Heart left ventricle (tissue), 16 donors: ENCODE measurements at regions not wholly inside any gene's neighbourhood (a gene's known extent, or its start where the extent isn't known, plus 50 kb on each side); places are given as distances from the start of the nearest gene placed in this dataset.
"Not testable (repeated sequence)": the region's sequence is repeated elsewhere in the genome, so short reads cannot be mapped to it uniquely, and the experiment has no call there.

ENCODE experiments used
- ATAC-seq, 4 donors: fragments of 200-7000 bp; cut with Tn5 transposase; one replicate each; pipeline ENCODE4 v1.9.1; 2020 to 2022; ENCODE audit warnings: moderate library complexity in 4 of 4, mild to moderate bottlenecking in 3 of 4, moderate number of reproducible peaks in 1 of 4
- DNase-seq, 5 donors: peaks; one replicate each; pipeline ENCODE4 v3.0.0-alpha.2; 2020
- H3K27ac ChIP-seq, 12 donors: fragments of 200-600 bp; sonication (generic) in 4 of 12; one replicate each; pipeline versions ENCODE4 v1.5.0 to v1.8.0; 2016 to 2022; ENCODE audit warnings: mild to moderate bottlenecking in 2 of 12
- H3K27me3 ChIP-seq, 9 donors: fragments of 200-600 bp; sonication (generic) in 2 of 9; one replicate each; pipeline versions ENCODE4 v1.5.1 to v1.8.0; 2016 to 2022; ENCODE audit warnings: mild to moderate bottlenecking in 3 of 9
- H3K36me3 ChIP-seq, 9 donors: fragments of 200-600 bp; sonication (generic) in 2 of 9; one replicate each; pipeline versions ENCODE4 v1.5.0 to v1.8.0; 2018 to 2022; ENCODE audit warnings: mild to moderate bottlenecking in 2 of 9
- H3K4me1 ChIP-seq, 12 donors: fragments of 200-600 bp; sonication (generic) in 4 of 12; one replicate each; pipeline versions ENCODE4 v1.5.0 to v1.8.0; 2016 to 2022; ENCODE audit warnings: mild to moderate bottlenecking in 3 of 12
- H3K4me3 ChIP-seq, 12 donors: fragments of 200-600 bp; sonication (generic) in 4 of 12; one replicate each; pipeline versions ENCODE4 v1.5.0 to v1.8.0; 2017 to 2022; ENCODE audit warnings: mild to moderate bottlenecking in 9 of 12, moderate library complexity in 4 of 12
- H3K9me3 ChIP-seq, 12 donors: fragments of 200-600 bp; sonication (generic) in 4 of 12; one replicate each; pipeline versions ENCODE4 v1.5.0 to v1.8.0; 2016 to 2022; ENCODE audit warnings: mild to moderate bottlenecking in 1 of 12
- POLR2A ChIP-seq, 2 donors: fragments of 450-650 bp; IDR thresholded peaks; one replicate each; pipeline ENCODE4 v1.6.1; 2017; ENCODE audit warnings: antibody characterized with exemption in 2 of 2, mild to moderate bottlenecking in 2 of 2, moderate library complexity in 2 of 2
- WGBS, 4 donors: extraction: QIAGEN DNeasy Blood & Tissue Kit in 2 of 4; methylation state at CpG; one replicate each; pipeline versions ENCODE4 v1.1.5 to v1.1.7; 2013 to 2018; 5-methylcytosine and 5-hydroxymethylcytosine counted together
- intact Hi-C, 10 donors: fragments of 100-400 bp; cut with DNase I; formaldehyde crosslinking; loops; one replicate each; pipeline versions ENCODE4 v1.11.1 to v1.14.2; 2022
- TF ChIP-seq, protein P1 (sequence below), 12 donors: fragments of 200-600 bp; sonication (generic) in 4 of 12; IDR thresholded peaks; one replicate each; pipeline versions ENCODE4 v1.5.0 to v1.8.0; 2018 to 2022; ENCODE audit warnings: antibody characterized with exemption in 12 of 12, mild to moderate bottlenecking in 5 of 12
- donor health status: ischemic (EF 13 %, LVEDD 7.1; RV severe dilation, severe dysfunction).
- donor health status: healthy with polysubstance abuse.
- donor health status: DM: no; HTN: yes; CAD: no.
- donor health status: DM: no; HTN: no; CAD: no.
- donor health status: ischemic (EF 25% LVEDD 6.9; RV normal size, moderate dysfunction).
- donor health status: ischemic (EF 25% LVEDD 5.7; RV mildly dilated, moderate dysfunction).
- donor health status: healthy.
- donor health status: DM: yes; HTN: yes; CAD: no.
- donor health status: ischemic (EF 35%, LVEDD 5.7; RV mildly dilated, moderate dysfunction).
- donor health status: nonischemic (EF 11% LVEDD 7.7; RV severe dilation, severe dysfunction).
- donor health status: DM: yes; HTN: yes; CAD: no.
- donor health status: PGD.
- donor health status: ischemic (EF 29% LVEDD 5.4; RV normal size, mild dysfunction).
- donor health status: nonischemic (EF 23%, LVEDD 6.1; RV moderate dilation, normal function).

DNA sequence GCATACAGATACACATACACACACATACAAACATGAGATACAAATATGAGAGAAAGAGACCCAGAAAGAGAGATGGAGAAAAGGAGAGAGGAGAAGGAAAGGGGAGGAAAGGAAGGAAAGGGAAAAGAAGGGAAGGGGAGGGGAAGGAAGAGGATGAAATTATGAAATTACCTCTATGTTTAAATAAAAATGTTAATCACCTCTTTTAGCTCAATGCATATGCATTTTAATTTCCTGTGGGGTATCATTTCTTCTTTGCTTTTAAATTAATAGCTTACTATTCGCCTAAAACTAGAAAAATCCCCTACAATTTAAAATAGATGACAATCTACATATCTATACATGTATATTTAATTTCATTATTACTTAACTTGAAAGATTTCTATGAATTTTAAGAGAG lies 958.0 kb upstream of the CNTN5 start:
- Histone ChIP-seq H3K9me3 (no peaks in the 10 kb centered on the region), H3K36me3 (no peaks in the 10 kb centered on the region), H3K27ac (no peak overlapping the region), H3K4me3 (no peak overlapping the region), H3K27me3 (no peaks in the 10 kb centered on the region), H3K4me1 (no peaks in the 10 kb centered on the region)
- TF ChIP-seq, protein P1, sequence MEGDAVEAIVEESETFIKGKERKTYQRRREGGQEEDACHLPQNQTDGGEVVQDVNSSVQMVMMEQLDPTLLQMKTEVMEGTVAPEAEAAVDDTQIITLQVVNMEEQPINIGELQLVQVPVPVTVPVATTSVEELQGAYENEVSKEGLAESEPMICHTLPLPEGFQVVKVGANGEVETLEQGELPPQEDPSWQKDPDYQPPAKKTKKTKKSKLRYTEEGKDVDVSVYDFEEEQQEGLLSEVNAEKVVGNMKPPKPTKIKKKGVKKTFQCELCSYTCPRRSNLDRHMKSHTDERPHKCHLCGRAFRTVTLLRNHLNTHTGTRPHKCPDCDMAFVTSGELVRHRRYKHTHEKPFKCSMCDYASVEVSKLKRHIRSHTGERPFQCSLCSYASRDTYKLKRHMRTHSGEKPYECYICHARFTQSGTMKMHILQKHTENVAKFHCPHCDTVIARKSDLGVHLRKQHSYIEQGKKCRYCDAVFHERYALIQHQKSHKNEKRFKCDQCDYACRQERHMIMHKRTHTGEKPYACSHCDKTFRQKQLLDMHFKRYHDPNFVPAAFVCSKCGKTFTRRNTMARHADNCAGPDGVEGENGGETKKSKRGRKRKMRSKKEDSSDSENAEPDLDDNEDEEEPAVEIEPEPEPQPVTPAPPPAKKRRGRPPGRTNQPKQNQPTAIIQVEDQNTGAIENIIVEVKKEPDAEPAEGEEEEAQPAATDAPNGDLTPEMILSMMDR (IDR thresholded peaks at IDR 0.05), result no peak
- no peak for TF ChIP-seq POLR2A (IDR thresholded peaks at IDR 0.05)
- ATAC-seq (no peak), DNase-seq (no peak)
- WGBS, 4 donors, result 80 to 91% (median 90%) methylated on average over 1 of the region's 1 CpG
- intact Hi-C loops, result no loop called here

DNA sequence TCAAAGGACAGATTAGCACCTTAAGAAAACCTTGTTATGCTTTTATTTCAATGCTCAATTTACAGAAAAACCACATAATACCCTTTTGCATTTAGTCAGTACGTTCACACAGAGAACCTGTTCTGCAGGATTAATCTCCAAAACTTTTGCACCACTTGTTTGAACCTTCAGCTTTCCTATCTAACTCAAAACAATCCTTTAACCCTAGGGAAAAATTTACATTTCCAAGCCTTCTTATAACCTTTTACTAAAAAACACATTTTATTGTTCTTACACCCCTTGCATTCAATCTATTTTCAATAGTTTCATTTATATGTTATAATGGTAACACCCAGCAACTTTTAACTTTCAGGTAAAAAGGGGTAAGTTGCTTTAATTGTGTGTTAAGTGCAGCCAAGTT lies 952.5 kb upstream of the CNTN5 start:
- 72 to 85% (median 77%) methylated on average over 1 of the region's 1 CpG for WGBS, 4 donors

DNA sequence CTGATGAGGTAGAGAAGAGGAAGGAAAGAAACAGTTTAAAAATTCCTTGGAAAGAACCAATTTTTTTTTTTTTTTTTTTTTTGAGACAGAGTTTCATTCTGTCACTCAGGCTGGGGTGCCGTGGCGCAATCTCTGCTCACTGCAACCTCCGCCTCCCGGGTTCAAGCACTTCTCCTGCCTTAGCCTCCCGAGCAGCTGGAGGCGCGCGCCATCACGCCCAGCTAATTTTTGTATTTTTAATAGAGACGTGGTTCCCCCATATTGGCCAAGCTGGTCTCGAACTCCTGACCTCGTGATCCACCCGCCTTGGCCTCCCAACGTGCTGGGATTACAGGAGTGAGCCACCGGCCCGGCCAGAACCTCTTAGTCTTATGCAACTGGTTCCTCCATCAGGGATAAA lies 951.6 kb upstream of the CNTN5 start:
- 87 to 96% (median 90%) methylated on average over 16 of the region's 16 CpGs for WGBS, 4 donors
- ATAC-seq, DNase-seq, intact Hi-C loops, H3K27me3 ChIP-seq, H3K36me3 ChIP-seq, H3K9me3 ChIP-seq, H3K4me1 ChIP-seq, H3K4me3 ChIP-seq, H3K27ac ChIP-seq: not testable (repeated sequence)

More for the DNA sequence above, 952.5 kb upstream of the CNTN5 start:
- H3K36me3 ChIP-seq, result no peaks in the 10 kb centered on the region
- DNase-seq, result no peak
- intact Hi-C loops, result no loop called here
- TF ChIP-seq POLR2A (IDR thresholded peaks at IDR 0.05), result no peak
- TF ChIP-seq, protein P1 (IDR thresholded peaks at IDR 0.05), result no peak
- H3K9me3 ChIP-seq, result no peaks in the 10 kb centered on the region
- H3K4me1 ChIP-seq, result no peaks in the 10 kb centered on the region
- H3K27ac ChIP-seq, result no peak overlapping the region
- no peaks in the 10 kb centered on the region for H3K27me3 ChIP-seq
- no peak overlapping the region for H3K4me3 ChIP-seq
- ATAC-seq, result no peak

DNA sequence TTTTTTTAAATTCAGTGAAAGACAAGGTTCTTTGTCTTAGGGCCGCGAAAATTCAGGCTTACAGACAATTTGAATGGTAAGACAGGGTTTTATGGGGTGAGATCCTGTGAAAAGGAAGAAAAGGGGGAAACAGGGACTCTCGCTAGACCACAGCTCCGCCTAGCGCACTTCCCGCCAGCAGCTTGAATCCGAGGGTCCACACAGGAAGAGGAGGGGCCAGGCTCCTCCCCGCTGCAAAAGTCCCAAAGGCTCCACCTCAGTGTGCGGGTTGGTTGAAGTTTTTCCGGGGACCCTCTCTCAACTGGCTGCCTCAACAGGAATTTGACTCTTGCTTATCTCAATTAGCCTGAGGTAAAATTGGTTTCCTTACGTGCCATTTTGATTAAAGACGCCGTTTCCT lies 950.9 kb upstream of the CNTN5 start:
- DNase-seq, result no peak
- ATAC-seq, result no peak
- 79 to 89% (median 84%) methylated on average over 13 of the region's 13 CpGs for WGBS, 4 donors

More for the DNA sequence above, 950.9 kb upstream of the CNTN5 start:
- Histone ChIP-seq H3K27me3 (no peaks in the 10 kb centered on the region), H3K4me1 (no peaks in the 10 kb centered on the region), H3K9me3 (no peaks in the 10 kb centered on the region), H3K4me3 (no peak overlapping the region), H3K36me3 (no peaks in the 10 kb centered on the region), H3K27ac (no peak overlapping the region)
- TF ChIP-seq, protein P1 (IDR thresholded peaks at IDR 0.05), result no peak
- no peak for TF ChIP-seq POLR2A (IDR thresholded peaks at IDR 0.05)
- intact Hi-C loops, result no loop called here
